Osteoblast (primary cell): ENCODE measurements at regions not wholly inside any gene's neighbourhood (a gene's known extent, or its start where the extent isn't known, plus 50 kb on each side); places are given as distances from the start of the nearest gene placed in this dataset.

Experiments used
- DNase-seq: peaks from one replicate; pipeline ENCODE4 v3.0.0; 2011; ENCODE audit warnings: low spot score, mixed read lengths; ENCODE audit not compliant: insufficient read length; ENCODE audit errors: missing footprints
- H2AFZ ChIP-seq: 2 replicates; pipeline ENCODE4 v1.6.0; 2011; ENCODE audit warnings: mild to moderate bottlenecking, low read length
- H3K27ac ChIP-seq: 2 replicates; pipeline ENCODE4 v1.5.1; 2011; ENCODE audit warnings: mild to moderate bottlenecking, low read depth, low read length, moderate library complexity
- H3K27me3 ChIP-seq: 2 replicates; pipeline ENCODE4 v1.6.0; 2012; ENCODE audit warnings: mild to moderate bottlenecking, control low read depth, inconsistent platforms, low read length, moderate library complexity; ENCODE audit not compliant: insufficient read depth
- H3K36me3 ChIP-seq: 2 replicates; pipeline ENCODE4 v1.5.1; 2011; ENCODE audit warnings: mild to moderate bottlenecking, low read length, control low read depth, moderate library complexity; ENCODE audit not compliant: insufficient read depth
- H3K4me1 ChIP-seq: 2 replicates; pipeline ENCODE4 v1.5.1; 2011; ENCODE audit warnings: mild to moderate bottlenecking, low read length, control low read depth, moderate library complexity; ENCODE audit not compliant: insufficient read depth
- H3K4me2 ChIP-seq: 2 replicates; pipeline ENCODE4 v1.6.0; 2011; ENCODE audit warnings: mild to moderate bottlenecking, low read length; ENCODE audit not compliant: insufficient read depth
- H3K4me3 ChIP-seq: fragments of 200-600 bp; sonication (generic); 3 replicates; pipeline ENCODE4 v1.5.1; 2012; ENCODE audit warnings: mild to moderate bottlenecking, low read length, inconsistent platforms; ENCODE audit not compliant: insufficient read depth
- H3K79me2 ChIP-seq: 2 replicates; pipeline ENCODE4 v1.6.0; 2012; ENCODE audit warnings: mild to moderate bottlenecking, low read length, control low read depth, inconsistent platforms; ENCODE audit not compliant: insufficient read depth
- H3K9me3 ChIP-seq: 2 replicates; pipeline ENCODE4 v1.5.1; 2011; ENCODE audit warnings: low read depth, low read length, control low read depth
- H4K20me1 ChIP-seq: 2 replicates; pipeline ENCODE4 v1.6.0; 2012; ENCODE audit warnings: mild to moderate bottlenecking, low read length, control low read depth; ENCODE audit not compliant: insufficient read depth
- CTCF ChIP-seq: IDR thresholded peaks from 2 replicates; pipeline ENCODE4 v1.5.1; 2011; ENCODE audit warnings: mild to moderate bottlenecking, low read depth, low read length, moderate library complexity; ENCODE audit errors: extremely low read depth

GRCh38 chr10:123356799-123357198, 202.6 kb downstream of the BUB3 start:
- DNase-seq = no peak
- H3K36me3 ChIP-seq = no peaks in the 10 kb centered on the region
- H2AFZ ChIP-seq = no peak overlapping the region
- H3K27ac ChIP-seq = no peak overlapping the region
- peaks cover 2% of the 10 kb centered on the region for H3K27me3 ChIP-seq
- TF ChIP-seq CTCF = no peak
- H3K9me3 ChIP-seq = no peaks in the 10 kb centered on the region
- H3K4me3 ChIP-seq = no peak overlapping the region
- no peaks in the 10 kb centered on the region for H3K79me2 ChIP-seq
- no peak overlapping the region for H3K4me2 ChIP-seq
- no peaks in the 10 kb centered on the region for H4K20me1 ChIP-seq
- no peaks in the 10 kb centered on the region for H3K4me1 ChIP-seq

GRCh38 chr10:123357421-123357930, 203.3 kb downstream of the BUB3 start:
- H3K4me1 ChIP-seq = no peaks in the 10 kb centered on the region
- H4K20me1 ChIP-seq = no peaks in the 10 kb centered on the region
- H3K27me3 ChIP-seq = peaks cover 2% of the 10 kb centered on the region
- H3K36me3 ChIP-seq = no peaks in the 10 kb centered on the region
- no peaks in the 10 kb centered on the region for H3K79me2 ChIP-seq
- no peaks in the 10 kb centered on the region for H3K9me3 ChIP-seq
- H3K4me3 ChIP-seq = no peak overlapping the region
- no peak overlapping the region for H3K4me2 ChIP-seq
- no peak overlapping the region for H3K27ac ChIP-seq
- no peak for DNase-seq
- no peak for TF ChIP-seq CTCF
- no peak overlapping the region for H2AFZ ChIP-seq

GRCh38 chr10:123359539-123359938, 205.3 kb downstream of the BUB3 start:
- no peaks in the 10 kb centered on the region for H3K9me3 ChIP-seq
- no peaks in the 10 kb centered on the region for H3K4me1 ChIP-seq
- no peak overlapping the region for H2AFZ ChIP-seq
- no peak for TF ChIP-seq CTCF
- H3K4me3 ChIP-seq = no peak overlapping the region
- no peaks in the 10 kb centered on the region for H3K36me3 ChIP-seq
- H3K4me2 ChIP-seq = no peak overlapping the region
- no peak for DNase-seq
- H4K20me1 ChIP-seq = no peaks in the 10 kb centered on the region
- no peaks in the 10 kb centered on the region for H3K79me2 ChIP-seq
- peaks cover 2% of the 10 kb centered on the region for H3K27me3 ChIP-seq
- H3K27ac ChIP-seq = no peak overlapping the region

- Histone ChIP-seq H2AFZ (no peak overlapping the region), H3K4me3 (no peak overlapping the region), H4K20me1 (no peaks in the 10 kb centered on the region), H3K36me3 (no peaks in the 10 kb centered on the region), H3K27ac (no peak overlapping the region), H3K4me2 (no peak overlapping the region), H3K79me2 (no peaks in the 10 kb centered on the region), H3K9me3 (no peaks in the 10 kb centered on the region), H3K4me1 (no peaks in the 10 kb centered on the region), H3K27me3 (peaks cover 2% of the 10 kb centered on the region)
- TF ChIP-seq CTCF = no peak
- DNase-seq = no peak
These were observed 207.6 kb downstream of the BUB3 start for GRCh38 chr10:123361832-123362231.
